ENCODE measurements at regions not wholly inside any gene's neighbourhood (a gene's known extent, or its start where the extent isn't known, plus 50 kb on each side); places are given as distances from the start of the nearest gene placed in this dataset.

DNA sequence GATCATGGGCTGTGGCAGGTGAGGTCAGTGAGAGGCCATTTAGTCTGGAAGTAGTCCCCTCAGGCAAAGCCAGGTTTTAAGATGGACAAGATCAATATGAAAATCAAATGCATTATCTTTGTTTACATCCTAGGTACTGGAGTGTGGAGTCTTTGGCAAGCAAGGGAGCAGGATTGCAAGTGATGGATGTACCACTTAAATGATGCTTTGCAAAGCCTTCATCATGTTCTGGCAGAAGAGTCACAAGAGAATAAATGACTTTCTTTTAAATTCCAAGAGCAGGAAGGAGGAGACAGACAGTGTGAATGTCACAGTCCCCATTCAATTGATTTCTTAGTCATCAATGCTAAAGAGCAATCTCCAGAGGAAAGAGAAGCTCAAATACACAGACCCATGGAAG lies 908.3 kb downstream of the FAM181B start:
- TF ChIP-seq EZH2 (IDR thresholded peaks at IDR 0.05; ENCODE audit: borderline replicate concordance, low read depth, low read length, severe bottlenecking) (no peak), CTCF (IDR thresholded peaks at IDR 0.05; ENCODE audit: extremely low read depth in 1 of 2, insufficient read depth in 1 of 2, low read depth in 1 of 2, low read length in 2 of 2) (no peak)
- TF ChIP-seq, protein P1, sequence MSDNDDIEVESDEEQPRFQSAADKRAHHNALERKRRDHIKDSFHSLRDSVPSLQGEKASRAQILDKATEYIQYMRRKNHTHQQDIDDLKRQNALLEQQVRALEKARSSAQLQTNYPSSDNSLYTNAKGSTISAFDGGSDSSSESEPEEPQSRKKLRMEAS (IDR thresholded peaks at IDR 0.05; ENCODE audit: insufficient read depth, insufficient read length): no peak
